ENCODE measurements at regions not wholly inside any gene's neighbourhood (a gene's known extent, or its start where the extent isn't known, plus 50 kb on each side); places are given as distances from the start of the nearest gene placed in this dataset.

- TF ChIP-seq CTCF (IDR thresholded peaks at IDR 0.05; ENCODE audit: low read length) (no peak), EZH2 (optimal IDR thresholded peaks at IDR 0.05; ENCODE audit: low read depth, low read length) (no peak)
Observed at GRCh38 chr9:100739208-100739607, 161.3 kb downstream of the CAVIN4 start.
